Endodermal cell (in vitro differentiated cells): ENCODE measurements at regions not wholly inside any gene's neighbourhood (a gene's known extent, or its start where the extent isn't known, plus 50 kb on each side); places are given as distances from the start of the nearest gene placed in this dataset.

ENCODE experiments used
- DNase-seq: peaks from one replicate; pipeline ENCODE4 v3.0.0-alpha.2; 2017
- H3K27ac ChIP-seq: 2 replicates; pipeline ENCODE4 v1.5.1; 2013; ENCODE audit warnings: mild to moderate bottlenecking, low read depth, low read length, moderate library complexity
- H3K27me3 ChIP-seq: 2 replicates; pipeline ENCODE4 v1.6.1; 2013; ENCODE audit warnings: mild to moderate bottlenecking, low read length, moderate library complexity; ENCODE audit not compliant: insufficient read depth, control insufficient read depth, poor library complexity, severe bottlenecking
- H3K36me3 ChIP-seq: 2 replicates; pipeline ENCODE4 v1.7.0; 2013; ENCODE audit warnings: mild to moderate bottlenecking, low read length, moderate library complexity; ENCODE audit not compliant: control insufficient read depth, insufficient read depth
- H3K4me1 ChIP-seq: one replicate; pipeline ENCODE4 v1.7.0; 2013; ENCODE audit warnings: low read length; ENCODE audit not compliant: control insufficient read depth, insufficient read depth
- H3K4me3 ChIP-seq: 2 replicates; pipeline ENCODE4 v1.5.1; 2013; ENCODE audit warnings: mild to moderate bottlenecking, low read length, moderate library complexity
- H3K9ac ChIP-seq: 2 replicates; pipeline ENCODE4 v1.6.1; 2013; ENCODE audit warnings: mild to moderate bottlenecking, low read length, moderate library complexity; ENCODE audit not compliant: poor library complexity, severe bottlenecking; ENCODE audit errors: extremely low read depth
- H3K9me3 ChIP-seq: 2 replicates; pipeline ENCODE4 v1.6.1; 2013; ENCODE audit warnings: mild to moderate bottlenecking, low read length, moderate library complexity; ENCODE audit not compliant: control insufficient read depth
- H3K27ac Mint-ChIP-seq: 2 replicates; pipeline ENCODE4 v1.8.0; 2020; ENCODE audit warnings: mixed read lengths
- H3K27me3 Mint-ChIP-seq: 2 replicates; pipeline ENCODE4 v1.8.0; 2021; ENCODE audit warnings: mild to moderate bottlenecking, mixed read lengths; ENCODE audit not compliant: insufficient read depth
- H3K36me3 Mint-ChIP-seq: 2 replicates; pipeline ENCODE4 v1.8.0; 2020; ENCODE audit warnings: low read depth, mixed read lengths
- H3K4me1 Mint-ChIP-seq: 2 replicates; pipeline ENCODE4 v1.8.0; 2020; ENCODE audit warnings: mixed read lengths
- H3K4me3 Mint-ChIP-seq: 2 replicates; pipeline ENCODE4 v1.8.0; 2020; ENCODE audit warnings: mild to moderate bottlenecking, moderate library complexity, mixed read lengths
- H3K9me3 Mint-ChIP-seq: 2 replicates; pipeline ENCODE4 v1.8.0; 2020; ENCODE audit warnings: mild to moderate bottlenecking, mixed read lengths
- CTCF ChIP-seq: fragments of 200-600 bp; sonication (generic); conservative IDR thresholded peaks from 2 replicates; pipeline ENCODE4 v1.5.0; 2021; ENCODE audit warnings: antibody characterized with exemption, mild to moderate bottlenecking
- WGBS, 2 experiments: methylation state at CpG; one replicate each; pipeline versions ENCODE4 v1.1.5 to v1.1.7; 2013; ENCODE audit warnings: missing lambda C conversion rate in 2 of 2, mixed read lengths in 1 of 2; ENCODE audit not compliant: insufficient coverage in 1 of 2, insufficient read length in 1 of 2; 5-methylcytosine and 5-hydroxymethylcytosine counted together

- no peak for TF ChIP-seq CTCF
- no peaks in the 10 kb centered on the region for H3K9me3 Mint-ChIP-seq
- H3K27ac Mint-ChIP-seq: no peak overlapping the region
- Histone ChIP-seq H3K36me3 (no peaks in the 10 kb centered on the region), H3K9ac (no peak overlapping the region), H3K4me3 (no peak overlapping the region), H3K4me1 (peaks cover 4% of the 10 kb centered on the region), H3K27ac (no peak overlapping the region), H3K27me3 (no peaks in the 10 kb centered on the region), H3K9me3 (no peaks in the 10 kb centered on the region)
- DNase-seq: no peak
- no peaks in the 10 kb centered on the region for H3K36me3 Mint-ChIP-seq
- no peaks in the 10 kb centered on the region for H3K4me1 Mint-ChIP-seq
- no peaks in the 10 kb centered on the region for H3K27me3 Mint-ChIP-seq
- no peak overlapping the region for H3K4me3 Mint-ChIP-seq
- 91 to 100% methylated on average over 1 to 2 of the region's 2 CpGs for WGBS, 2 experiments
Observed at GRCh38 chr3:115292131-115292530, 145.0 kb upstream of the ZBTB20 start.

GRCh38 chr3:115292677-115293165 is 145.6 kb upstream of the ZBTB20 start:
- H3K27ac ChIP-seq: no peak overlapping the region
- Mint-ChIP-seq H3K27me3 (no peaks in the 10 kb centered on the region), H3K9me3 (no peaks in the 10 kb centered on the region), H3K36me3 (no peaks in the 10 kb centered on the region), H3K27ac (no peak overlapping the region), H3K4me1 (no peaks in the 10 kb centered on the region), H3K4me3 (no peak overlapping the region)
- no peak for DNase-seq
- 83 to 100% methylated on average over 1 to 2 of the region's 2 CpGs for WGBS, 2 experiments
- H3K9me3 ChIP-seq: no peaks in the 10 kb centered on the region
- H3K36me3 ChIP-seq: no peaks in the 10 kb centered on the region
- H3K27me3 ChIP-seq: no peaks in the 10 kb centered on the region
- H3K4me3 ChIP-seq: no peak overlapping the region
- H3K4me1 ChIP-seq: peaks cover 4% of the 10 kb centered on the region
- TF ChIP-seq CTCF: no peak
- no peak overlapping the region for H3K9ac ChIP-seq

GRCh38 chr3:115293321-115293720 is 146.2 kb upstream of the ZBTB20 start:
- Histone ChIP-seq H3K36me3 (no peaks in the 10 kb centered on the region), H3K9ac (no peak overlapping the region), H3K4me3 (no peak overlapping the region), H3K27ac (no peak overlapping the region), H3K9me3 (no peaks in the 10 kb centered on the region), H3K27me3 (no peaks in the 10 kb centered on the region), H3K4me1 (peaks cover 4% of the 10 kb centered on the region)
- Mint-ChIP-seq H3K36me3 (no peaks in the 10 kb centered on the region), H3K27ac (no peak overlapping the region), H3K4me1 (no peaks in the 10 kb centered on the region), H3K9me3 (no peaks in the 10 kb centered on the region), H3K27me3 (no peaks in the 10 kb centered on the region), H3K4me3 (no peak overlapping the region)
- TF ChIP-seq CTCF: no peak
- 100% methylated on average over 1 of the region's 1 CpG; no CpG with 5 or more reads in 1 of the 2 experiments for WGBS, 2 experiments
- no peak for DNase-seq
